COLO668 (cell line): ENCODE measurements at regions not wholly inside any gene's neighbourhood (a gene's known extent, or its start where the extent isn't known, plus 50 kb on each side); places are given as distances from the start of the nearest gene placed in this dataset.

ENCODE experiments used
- DNase-seq: peaks from one replicate; lab custom pipeline; 2025; ENCODE audit not compliant: unreplicated experiment; lab: John Stamatoyannopoulos, UW

DNA sequence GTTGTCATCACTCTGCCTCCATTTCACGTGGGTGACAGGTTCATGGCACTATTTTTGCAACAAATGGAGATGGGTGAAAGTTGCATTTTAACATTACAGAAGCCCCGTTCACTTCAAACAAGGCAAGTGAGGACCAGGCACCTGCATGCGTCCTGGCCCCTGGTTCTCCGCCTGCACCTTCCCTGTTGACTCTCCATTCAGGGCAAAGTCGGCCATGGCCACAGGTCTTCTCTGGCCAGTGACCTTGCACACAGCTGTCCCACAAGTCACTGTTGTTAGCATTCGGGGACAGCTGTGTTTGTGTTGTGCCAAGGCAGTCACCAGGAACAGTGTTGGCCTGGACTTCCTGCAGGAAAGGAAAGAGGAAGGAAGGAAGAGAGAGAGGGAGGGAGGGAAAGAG, 554.9 kb downstream of the TCERG1L start:
- no peak for DNase-seq

- no peak for DNase-seq
These were observed 554.2 kb downstream of the TCERG1L start for GRCh38 chr10:130757271-130757670.

DNA sequence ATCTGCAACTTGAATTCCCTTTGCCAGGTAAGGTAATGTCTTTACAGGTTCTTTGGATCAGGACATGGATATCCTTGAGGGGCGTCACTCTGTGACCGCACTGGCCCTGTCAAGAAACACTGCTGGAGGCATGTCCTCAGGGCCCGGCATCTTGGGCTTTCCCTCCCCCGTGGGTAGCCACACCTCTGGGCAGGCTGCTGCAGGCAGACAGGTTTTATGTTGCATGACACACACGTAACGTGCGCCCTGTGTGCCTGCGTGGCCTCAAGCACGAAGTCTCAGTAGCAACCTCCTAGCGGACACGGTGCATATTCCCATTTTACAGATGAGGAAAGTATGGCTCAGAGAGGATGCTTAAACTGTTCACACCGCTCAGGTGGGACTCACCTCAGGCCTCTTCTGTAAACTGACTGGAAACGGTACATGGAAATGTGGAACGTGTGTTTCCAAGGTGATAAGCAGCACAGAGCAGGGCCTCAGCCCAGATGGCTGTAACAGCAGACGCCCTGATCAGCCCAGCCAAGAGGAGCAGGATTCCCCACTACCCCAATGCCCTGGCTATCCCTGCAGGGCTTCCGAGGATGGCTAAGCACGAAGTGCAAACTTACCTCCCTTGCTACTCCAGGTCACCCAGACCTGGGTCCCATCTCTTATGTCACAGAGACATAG, 553.6 kb downstream of the TCERG1L start:
- DNase-seq, result no peak

- DNase-seq, result no peak
These were observed 553.0 kb downstream of the TCERG1L start for GRCh38 chr10:130758529-130758928.

DNA sequence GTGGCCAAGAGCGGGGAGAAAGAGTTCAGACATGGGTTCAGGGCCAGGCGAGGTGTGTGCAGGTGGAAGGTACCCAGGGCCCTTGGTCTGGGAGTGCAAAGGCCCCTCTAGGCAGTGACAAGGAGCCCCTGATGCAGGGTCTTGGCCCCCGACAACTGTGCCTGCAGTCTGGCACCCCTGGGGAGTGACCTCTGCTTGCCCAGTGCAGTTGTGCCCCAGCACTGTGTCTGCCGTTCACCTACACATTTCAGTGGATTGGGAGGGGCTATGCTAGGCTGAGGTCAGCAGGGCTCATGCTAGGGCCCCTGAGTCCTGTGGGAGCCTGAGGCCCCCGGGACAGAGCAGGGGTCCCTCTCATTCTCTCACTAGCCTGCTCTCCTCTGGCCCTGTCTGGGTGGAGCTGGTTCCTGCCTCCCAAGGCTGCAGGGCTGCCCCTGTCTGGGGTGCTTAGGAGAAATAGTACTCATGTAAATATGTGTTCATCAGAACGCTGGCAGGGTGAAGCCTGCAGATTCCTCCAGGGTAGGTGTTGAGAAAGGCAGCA, 550.4 kb downstream of the TCERG1L start:
- DNase-seq, result no peak

DNA sequence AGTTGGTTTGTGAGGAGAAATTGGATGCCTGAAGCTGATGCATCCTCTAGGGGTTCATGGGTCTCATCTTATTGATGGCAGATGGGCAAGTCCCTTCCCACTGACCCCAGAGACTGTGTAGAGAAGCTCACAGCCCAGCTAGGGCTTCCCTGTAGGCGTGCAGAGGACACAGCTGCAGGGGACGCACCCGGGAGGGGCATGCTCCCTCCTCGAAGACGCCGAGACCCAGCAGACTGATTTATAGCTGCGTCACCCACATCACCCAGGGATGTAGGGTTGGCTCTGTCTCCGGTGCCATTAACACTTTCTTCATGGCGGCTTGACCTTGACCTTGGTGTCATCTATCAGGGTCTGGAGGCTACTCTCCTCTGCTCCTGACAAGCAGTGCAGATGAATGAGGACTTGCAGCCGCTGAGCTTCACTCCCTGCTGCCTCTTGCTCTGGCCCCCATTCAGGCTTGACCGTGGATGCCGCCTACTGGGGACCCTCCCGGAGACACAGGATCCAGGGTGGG, 549.7 kb downstream of the TCERG1L start:
- no peak for DNase-seq

DNA sequence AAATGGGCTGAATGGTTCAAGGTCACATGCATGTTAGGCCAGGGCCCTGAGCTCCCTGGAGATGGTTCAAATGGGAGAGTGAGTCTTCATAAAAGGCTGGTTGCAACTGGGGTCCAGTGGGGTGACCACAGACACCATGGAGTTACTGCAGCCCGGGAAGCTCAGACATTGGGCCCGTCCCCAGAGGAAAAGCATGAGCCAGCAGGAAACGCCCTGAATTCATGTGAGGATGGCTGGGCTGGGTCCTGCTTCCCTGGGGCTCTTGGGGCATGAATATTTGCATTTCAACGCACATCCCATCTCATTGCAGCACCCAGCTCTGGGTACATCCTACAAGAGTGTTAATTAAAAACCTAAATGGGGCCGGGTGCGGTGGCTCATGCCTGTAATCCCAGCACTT, 549.0 kb downstream of the TCERG1L start:
- DNase-seq, result no peak

DNA sequence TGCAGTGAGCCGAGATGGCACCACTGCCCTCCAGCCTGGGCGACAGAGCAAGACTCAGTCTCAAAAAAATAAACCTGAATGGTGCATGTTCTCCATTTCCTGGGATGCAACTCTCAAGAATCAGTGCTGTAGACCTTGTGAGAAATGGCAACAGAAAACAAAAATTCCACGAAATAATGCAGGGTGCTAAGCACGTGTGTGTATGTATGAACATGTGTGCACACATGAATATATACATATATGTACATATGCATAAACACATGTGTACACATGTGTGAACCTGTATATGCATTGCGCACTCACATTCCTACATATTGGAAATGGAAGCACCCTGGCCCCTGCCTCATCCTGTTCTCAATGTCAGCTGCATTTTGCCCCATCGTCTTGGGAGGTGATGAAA, 548.5 kb downstream of the TCERG1L start:
- DNase-seq, result no peak

GRCh38 chr10:130763491-130763890, 548.0 kb downstream of the TCERG1L start:
- no peak for DNase-seq

- DNase-seq, result no peak
These were observed 546.9 kb downstream of the TCERG1L start for GRCh38 chr10:130764651-130765050.

GRCh38 chr10:130766071-130766470, 545.5 kb downstream of the TCERG1L start:
- no peak for DNase-seq

DNA sequence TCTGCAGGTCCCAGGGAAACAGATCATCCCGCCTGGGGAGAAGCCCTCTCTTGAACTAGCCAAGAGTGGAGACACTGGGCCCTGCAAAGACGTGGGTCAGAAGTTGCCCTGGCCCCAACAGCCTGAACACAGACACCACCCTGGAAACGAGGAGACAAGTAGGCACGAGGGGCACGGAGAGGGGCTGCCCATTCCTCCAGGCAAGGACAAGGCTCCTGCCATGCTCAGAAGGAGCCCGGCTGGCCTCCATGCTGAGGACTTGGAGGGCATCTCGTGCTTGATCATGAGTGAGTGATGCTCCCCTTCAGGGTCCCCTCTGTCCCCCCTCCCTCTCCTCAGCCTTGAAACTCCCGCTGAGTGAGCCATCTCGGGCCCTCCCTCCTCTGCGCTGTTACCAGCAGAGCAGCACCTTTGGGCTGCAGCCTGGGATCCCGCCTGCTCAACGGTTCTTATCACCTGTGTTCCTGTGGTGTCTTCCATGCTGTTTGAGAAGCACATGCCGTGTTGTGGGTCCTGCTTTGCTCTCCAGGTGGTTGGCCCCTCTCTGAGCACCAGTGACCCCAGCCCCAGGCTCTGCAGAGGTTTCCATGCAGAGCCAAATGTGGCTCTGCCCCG, 544.3 kb downstream of the TCERG1L start:
- no peak for DNase-seq

DNA sequence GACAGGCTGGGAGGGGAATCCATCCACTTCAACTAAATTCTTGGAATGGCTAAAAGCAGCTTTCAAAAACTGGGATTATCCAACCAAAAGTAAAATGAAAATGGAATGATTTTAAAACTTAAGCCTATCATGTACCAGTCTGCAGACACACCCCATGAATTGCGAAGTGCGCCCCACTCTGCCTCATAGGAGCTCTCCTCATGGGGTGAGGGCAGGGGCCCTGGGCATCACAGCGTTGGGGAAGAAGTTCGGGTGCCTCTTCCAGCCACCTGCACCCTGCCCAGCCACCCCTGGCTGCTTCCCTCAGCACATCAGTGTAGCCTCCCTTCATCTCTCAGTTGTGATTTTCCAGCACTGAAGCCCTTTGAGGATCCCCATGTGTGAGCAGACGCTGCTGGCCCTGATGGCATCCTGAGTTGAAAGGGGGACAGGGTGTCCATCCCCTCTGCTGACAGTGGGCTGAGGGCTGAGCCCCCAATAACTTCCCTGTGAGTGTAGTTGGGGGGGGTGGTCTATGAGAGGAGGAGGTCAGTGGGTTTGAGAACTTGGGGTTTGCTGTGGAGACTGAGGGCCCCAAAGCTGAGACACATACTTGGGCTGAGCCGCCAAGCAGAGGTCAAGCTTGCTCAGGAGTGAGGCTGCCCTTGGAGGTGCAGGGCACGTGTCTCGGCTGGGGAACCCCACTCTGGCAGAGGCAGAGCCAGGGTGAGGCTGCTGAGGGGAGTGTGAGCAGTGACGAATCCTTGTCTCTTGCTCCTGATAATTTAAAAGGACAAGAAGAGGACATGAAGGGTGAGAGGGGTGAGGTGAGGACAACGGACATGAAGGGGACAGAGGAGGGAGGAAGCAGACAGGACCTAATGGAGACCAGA, 542.1 kb downstream of the TCERG1L start:
- no peak for DNase-seq

- DNase-seq, result no peak
These were observed 541.4 kb downstream of the TCERG1L start for GRCh38 chr10:130770018-130770630.

DNA sequence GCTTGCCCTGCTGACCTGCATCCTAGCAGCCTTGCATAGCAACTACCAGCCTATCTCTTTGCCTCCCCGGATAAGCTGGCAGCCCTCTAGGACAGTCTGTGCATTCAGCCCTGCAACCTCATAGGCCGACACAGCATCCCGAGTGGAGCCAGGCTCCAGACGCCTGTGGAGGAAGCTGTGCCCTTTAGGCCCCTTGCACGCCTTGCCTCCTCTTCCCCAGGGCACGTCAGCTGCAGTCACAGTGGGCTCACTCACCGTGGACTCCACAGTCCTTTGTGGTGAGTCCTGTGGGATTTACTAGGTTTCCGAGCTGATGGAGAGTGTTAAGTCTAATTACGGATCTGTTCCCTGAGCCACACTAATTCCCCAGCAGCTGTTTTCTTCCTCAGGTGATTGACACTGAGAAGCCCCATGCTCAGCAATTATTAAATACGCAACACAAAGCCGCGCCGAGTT, 540.0 kb downstream of the TCERG1L start:
- no peak for DNase-seq

- DNase-seq, result no peak
These were observed 539.5 kb downstream of the TCERG1L start for GRCh38 chr10:130772056-130772455.

DNA sequence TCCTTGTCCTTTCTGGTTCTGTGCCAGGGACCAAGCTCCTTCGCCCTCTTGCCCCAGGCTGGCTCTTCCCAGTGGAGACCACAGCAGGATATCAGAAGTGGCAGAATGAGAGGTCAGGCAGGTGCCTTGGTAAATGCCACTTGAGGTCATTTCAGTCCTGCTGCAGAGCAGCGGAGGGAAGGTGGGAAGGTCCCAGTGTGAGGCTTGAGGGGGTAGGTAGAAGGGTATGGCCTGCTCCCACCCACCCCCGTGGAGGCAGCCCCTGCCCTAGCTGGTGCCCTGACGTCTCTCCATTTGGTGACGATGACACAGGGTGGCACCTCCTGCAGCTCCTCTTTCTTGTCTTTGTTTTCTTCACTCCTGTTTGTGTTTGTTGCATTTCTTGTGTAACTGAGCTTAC, 538.8 kb downstream of the TCERG1L start:
- no peak for DNase-seq

GRCh38 chr10:130773941-130774340, 537.6 kb downstream of the TCERG1L start:
- DNase-seq, result no peak

GRCh38 chr10:130774871-130775270, 536.6 kb downstream of the TCERG1L start:
- no peak for DNase-seq

DNA sequence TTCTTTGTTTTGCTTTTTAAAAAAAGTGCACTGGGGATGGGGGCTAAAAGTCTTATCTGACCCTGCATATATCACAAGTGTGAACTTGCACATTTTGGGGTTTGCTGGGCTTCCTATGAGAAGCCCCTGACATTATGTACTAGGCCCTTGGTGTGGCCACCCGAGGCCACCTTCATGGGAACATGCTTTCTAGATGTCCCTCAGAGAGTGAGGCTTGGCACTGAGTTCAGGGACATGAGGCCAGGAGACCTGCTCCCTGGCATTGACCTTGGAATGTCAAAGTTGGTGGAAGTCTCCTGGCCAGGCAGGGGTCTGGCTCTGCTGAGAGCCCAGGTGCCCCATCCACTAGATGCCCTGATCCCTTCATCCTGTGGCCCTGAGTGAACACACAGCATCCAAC, 536.2 kb downstream of the TCERG1L start:
- DNase-seq, result no peak

- no peak for DNase-seq
These were observed 534.8 kb downstream of the TCERG1L start for GRCh38 chr10:130776724-130777123.
